T-helper 2 cell treated with Interferon-gamma antibody and Interleukin-4, amounts not matched to agents 100 ng/mL and 5 ng/mL, for 36 hours (primary cell): ENCODE measurements at regions not wholly inside any gene's neighbourhood (a gene's known extent, or its start where the extent isn't known, plus 50 kb on each side); places are given as distances from the start of the nearest gene placed in this dataset.

Experiments
- intact Hi-C: fragments of 100-400 bp; cut with micrococcal nuclease; formaldehyde crosslinking; loops from one replicate; pipeline ENCODE4 v1.15.1; 2023

GRCh38 chr12:91811481-91812287, 334.0 kb downstream of the BTG1 start:
- intact Hi-C loops, result loop anchor here (1.0 to 10.0 kb wide), 6 partner anchors 183 to 843 kb away; no protein-coding TSS in a partner anchor

GRCh38 chr12:91810531-91811451, 334.9 kb downstream of the BTG1 start:
- intact Hi-C loops, result loop anchor here (1.0 to 10.0 kb wide), 6 partner anchors 184 to 844 kb away; no protein-coding TSS in a partner anchor

GRCh38 chr12:91810077-91810476, 335.6 kb downstream of the BTG1 start:
- intact Hi-C loops, result loop anchor here (5.0 to 10.0 kb wide), 5 partner anchors 185 to 845 kb away; no protein-coding TSS in a partner anchor

GRCh38 chr12:91805031-91805430, 340.6 kb downstream of the BTG1 start:
- intact Hi-C loops, result no loop called here

GRCh38 chr12:91804533-91804932, 341.1 kb downstream of the BTG1 start:
- intact Hi-C loops, result no loop called here

GRCh38 chr12:91801048-91801447, 344.6 kb downstream of the BTG1 start:
- intact Hi-C loops, result no loop called here

GRCh38 chr12:91793676-91794075, 352.0 kb downstream of the BTG1 start:
- intact Hi-C loops, result no loop called here

- intact Hi-C loops, result no loop called here
These were observed 353.0 kb downstream of the BTG1 start for GRCh38 chr12:91792597-91792996.

GRCh38 chr12:91786499-91787272, 359.0 kb downstream of the BTG1 start:
- intact Hi-C loops, result no loop called here

GRCh38 chr12:91785655-91786498, 359.8 kb downstream of the BTG1 start:
- intact Hi-C loops, result no loop called here

- intact Hi-C loops, result no loop called here
These were observed 364.5 kb downstream of the BTG1 start for GRCh38 chr12:91781114-91781513.

- intact Hi-C loops, result loop anchor here (5.0 to 10.0 kb wide), 3 partner anchors 98 to 358 kb away; no protein-coding TSS in a partner anchor
These were observed 366.7 kb downstream of the BTG1 start for GRCh38 chr12:91778938-91779400.

- intact Hi-C loops, result loop anchor here (5.0 to 10.0 kb wide), 3 partner anchors 99 to 359 kb away; no protein-coding TSS in a partner anchor
These were observed 367.4 kb downstream of the BTG1 start for GRCh38 chr12:91778091-91778832.

- intact Hi-C loops, result loop anchor here (5.0 to 10.0 kb wide), 3 partner anchors 100 to 360 kb away; no protein-coding TSS in a partner anchor
These were observed 368.2 kb downstream of the BTG1 start for GRCh38 chr12:91777268-91777992.

GRCh38 chr12:91774434-91774921, 371.2 kb downstream of the BTG1 start:
- intact Hi-C loops, result loop anchor here (10.0 kb wide), 1 partner anchor 200 kb away; no protein-coding TSS in a partner anchor

GRCh38 chr12:91773749-91774429, 371.8 kb downstream of the BTG1 start:
- intact Hi-C loops, result loop anchor here (10.0 kb wide), 1 partner anchor 199 kb away; no protein-coding TSS in a partner anchor

GRCh38 chr12:91772411-91772810, 373.2 kb downstream of the BTG1 start:
- intact Hi-C loops, result loop anchor here (10.0 kb wide), 1 partner anchor 198 kb away; no protein-coding TSS in a partner anchor
